Keratinocyte (primary cell): ENCODE measurements at regions not wholly inside any gene's neighbourhood (a gene's known extent, or its start where the extent isn't known, plus 50 kb on each side); places are given as distances from the start of the nearest gene placed in this dataset.

ENCODE experiments used
- CTCF ChIP-seq, 3 experiments: IDR thresholded peaks in 1 of 3; conservative IDR thresholded peaks in 1 of 3; optimal IDR thresholded peaks in 1 of 3; 2 replicates in 2 of 3; 3 replicates in 1 of 3; pipeline versions ENCODE3 to v1.5.1; 2011; ENCODE audit warnings: low read length in 3 of 3, mild to moderate bottlenecking in 3 of 3, moderate library complexity in 2 of 3, control low read depth in 1 of 3, inconsistent platforms in 1 of 3; ENCODE audit not compliant: insufficient read depth in 2 of 3; ENCODE audit errors: extremely low read depth in 1 of 3
- EZH2 ChIP-seq: IDR thresholded peaks from one replicate; pipeline ENCODE4 v1.6.1; 2012; ENCODE audit warnings: inconsistent platforms, mild to moderate bottlenecking, low read length, moderate library complexity

DNA sequence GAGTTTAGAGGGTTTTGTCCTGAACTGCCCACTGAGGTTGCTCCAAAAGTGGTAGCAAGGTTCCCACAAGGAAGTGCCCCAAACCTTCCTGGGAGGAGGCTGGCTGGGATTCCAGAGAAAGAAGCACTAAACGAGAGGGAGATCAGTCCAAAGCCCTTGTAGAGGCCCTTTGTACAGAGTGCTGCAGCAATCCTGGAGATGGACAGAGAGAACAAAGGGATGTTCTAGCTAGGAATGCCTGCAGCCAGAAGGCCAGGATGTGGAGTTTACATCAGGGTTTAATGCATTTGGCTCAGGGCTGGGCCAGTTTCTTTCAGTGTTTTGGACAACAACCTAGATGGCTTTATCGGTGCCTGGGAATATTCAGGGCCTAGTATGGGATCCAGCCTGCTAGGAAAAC is 2155.1 kb upstream of the AGA start:
- TF ChIP-seq CTCF (optimal IDR thresholded peaks at IDR 0.05 in 1 of 3, IDR thresholded peaks at IDR 0.05 in 1 of 3, conservative IDR thresholded peaks at IDR 0.05 in 1 of 3; ENCODE audit: extremely low read depth in 1 of 3, insufficient read depth in 2 of 3, low read length in 3 of 3) (no peak), EZH2 (no peak)
